GM18507 (cell line): ENCODE measurements at regions not wholly inside any gene's neighbourhood (a gene's known extent, or its start where the extent isn't known, plus 50 kb on each side); places are given as distances from the start of the nearest gene placed in this dataset.
A peak's percentile ranks its signal among the peaks of the same experiment; 100 is the strongest.

Source experiments
- DNase-seq: peaks from one replicate; pipeline ENCODE4 v3.0.0; 2011; ENCODE audit warnings: low read depth; ENCODE audit not compliant: insufficient read length; ENCODE audit errors: extremely low spot score
- FAIRE-seq: peaks from 2 replicates; lab custom pipeline; 2011; peaks lifted over from hg19 to GRCh38; lab: Jason Lieb, UNC

GRCh38 chr11:112597286-112597790 is 336.7 kb upstream of the PLET1 start:
- FAIRE-seq: no peak

GRCh38 chr11:112599265-112599664 is 338.6 kb upstream of the PLET1 start:
- FAIRE-seq (no peak), DNase-seq (no peak)

More at GRCh38 chr11:112597286-112597790, 336.7 kb upstream of the PLET1 start:
- DNase-seq: no peak

GRCh38 chr11:112599856-112600533 is 339.3 kb upstream of the PLET1 start:
- no peak for FAIRE-seq

GRCh38 chr11:112605093-112605666 is 344.5 kb upstream of the PLET1 start:
- no peak for DNase-seq
- no peak for FAIRE-seq

More at GRCh38 chr11:112599856-112600533, 339.3 kb upstream of the PLET1 start:
- no peak for DNase-seq

GRCh38 chr11:112606656-112607055 is 346.0 kb upstream of the PLET1 start:
- DNase-seq (no peak), FAIRE-seq (peak; percentile 59)

- no peak for FAIRE-seq
- DNase-seq: no peak
Observed at GRCh38 chr11:112608509-112608908, 347.8 kb upstream of the PLET1 start.

GRCh38 chr11:112610494-112610893 is 349.8 kb upstream of the PLET1 start:
- no peak for FAIRE-seq
- DNase-seq: no peak

- FAIRE-seq (no peak), DNase-seq (no peak)
Observed at GRCh38 chr11:112610996-112611750, 350.0 kb upstream of the NCAM1 start.

GRCh38 chr11:112611771-112612170 is 349.4 kb upstream of the NCAM1 start:
- DNase-seq (no peak), FAIRE-seq (no peak)

- no peak for FAIRE-seq
- DNase-seq: no peak
Observed at GRCh38 chr11:112612250-112612849, 348.9 kb upstream of the NCAM1 start.

GRCh38 chr11:112613051-112613972 is 347.9 kb upstream of the NCAM1 start:
- DNase-seq (no peak), FAIRE-seq (no peak)

GRCh38 chr11:112614605-112615004 is 346.6 kb upstream of the NCAM1 start:
- DNase-seq (no peak), FAIRE-seq (no peak)

- no peak for FAIRE-seq
- no peak for DNase-seq
Observed at GRCh38 chr11:112615238-112615637, 346.0 kb upstream of the NCAM1 start.

- DNase-seq (no peak), FAIRE-seq (no peak)
Observed at GRCh38 chr11:112615891-112616290, 345.3 kb upstream of the NCAM1 start.

GRCh38 chr11:112616327-112617097 is 344.7 kb upstream of the NCAM1 start:
- no peak for FAIRE-seq

GRCh38 chr11:112617098-112617425 is 344.2 kb upstream of the NCAM1 start:
- FAIRE-seq (no peak), DNase-seq (no peak)

More at GRCh38 chr11:112616327-112617097, 344.7 kb upstream of the NCAM1 start:
- DNase-seq: no peak

- no peak for DNase-seq
- FAIRE-seq: no peak
Observed at GRCh38 chr11:112617977-112618826, 343.0 kb upstream of the NCAM1 start.

GRCh38 chr11:112619106-112619505 is 342.1 kb upstream of the NCAM1 start:
- FAIRE-seq (no peak), DNase-seq (no peak)
